Natural killer cell (primary cell): ENCODE measurements at regions not wholly inside any gene's neighbourhood (a gene's known extent, or its start where the extent isn't known, plus 50 kb on each side); places are given as distances from the start of the nearest gene placed in this dataset.

ENCODE experiments used
- ATAC-seq, 3 donors: fragments of 150-1000 bp in 2 of 3; fragments of 200-7000 bp in 1 of 3; cut with Tn5 transposase; 1 replicate in 1 of 3; 2 replicates in 2 of 3; pipeline ENCODE4 v1.10.0; 2021; ENCODE audit warnings: mild to moderate bottlenecking in 2 of 3, moderate library complexity in 2 of 3
- DNase-seq, 2 donors: peaks; one replicate each; pipeline versions ENCODE4 v3.0.0 to v3.0.0-alpha.2; 2013 to 2021; ENCODE audit warnings: mixed read lengths in 1 of 2
- H3K27ac ChIP-seq: one replicate; pipeline ENCODE4 v1.5.1; 2013; ENCODE audit warnings: mild to moderate bottlenecking, low read length
- H3K27me3 ChIP-seq: one replicate; pipeline ENCODE4 v1.6.1; 2013; ENCODE audit warnings: low read length; ENCODE audit not compliant: control insufficient read depth, insufficient read depth
- H3K36me3 ChIP-seq: one replicate; pipeline ENCODE4 v1.6.1; 2013; ENCODE audit warnings: low read length; ENCODE audit not compliant: control insufficient read depth, insufficient read depth
- H3K4me1 ChIP-seq: one replicate; pipeline ENCODE4 v1.6.1; 2013; ENCODE audit warnings: low read length; ENCODE audit not compliant: control insufficient read depth, insufficient read depth
- H3K4me3 ChIP-seq: one replicate; pipeline ENCODE4 v1.5.1; 2013; ENCODE audit warnings: low read length
- H3K9me3 ChIP-seq: one replicate; pipeline ENCODE4 v1.6.1; 2013; ENCODE audit warnings: low read length; ENCODE audit not compliant: control insufficient read depth, insufficient read depth
- H3K27ac Mint-ChIP-seq, 2 donors: one replicate each; pipeline ENCODE4 v1.8.0; 2022; ENCODE audit warnings: mild to moderate bottlenecking in 2 of 2, mixed read lengths in 2 of 2, moderate library complexity in 1 of 2
- H3K27me3 Mint-ChIP-seq, 2 donors: one replicate each; pipeline ENCODE4 v1.8.0; 2022; ENCODE audit warnings: low read depth in 2 of 2, mixed read lengths in 2 of 2
- H3K36me3 Mint-ChIP-seq: one replicate; pipeline ENCODE4 v1.8.0; 2022; ENCODE audit warnings: mixed read lengths
- H3K4me1 Mint-ChIP-seq, 2 donors: one replicate each; pipeline ENCODE4 v1.8.0; 2022; ENCODE audit warnings: mixed read lengths in 2 of 2
- H3K4me3 Mint-ChIP-seq: one replicate; pipeline ENCODE4 v1.8.0; 2022; ENCODE audit warnings: mild to moderate bottlenecking, moderate library complexity, mixed read lengths
- H3K9me3 Mint-ChIP-seq, 2 donors: one replicate each; pipeline ENCODE4 v1.8.0; 2022; ENCODE audit warnings: mixed read lengths in 2 of 2
- WGBS: methylation state at CpG from one replicate; pipeline ENCODE4 v1.1.7; 2013; ENCODE audit warnings: missing lambda C conversion rate; ENCODE audit not compliant: insufficient coverage; 5-methylcytosine and 5-hydroxymethylcytosine counted together
- intact Hi-C: fragments of 100-400 bp; cut with micrococcal nuclease; formaldehyde crosslinking; loops from one replicate; pipeline ENCODE4 v1.14.2; 2022
- TF ChIP-seq, protein P1 (sequence below): fragments of 200-600 bp; IDR thresholded peaks from one replicate; pipeline ENCODE4 v1.8.0; 2022; ENCODE audit warnings: antibody characterized with exemption

DNA sequence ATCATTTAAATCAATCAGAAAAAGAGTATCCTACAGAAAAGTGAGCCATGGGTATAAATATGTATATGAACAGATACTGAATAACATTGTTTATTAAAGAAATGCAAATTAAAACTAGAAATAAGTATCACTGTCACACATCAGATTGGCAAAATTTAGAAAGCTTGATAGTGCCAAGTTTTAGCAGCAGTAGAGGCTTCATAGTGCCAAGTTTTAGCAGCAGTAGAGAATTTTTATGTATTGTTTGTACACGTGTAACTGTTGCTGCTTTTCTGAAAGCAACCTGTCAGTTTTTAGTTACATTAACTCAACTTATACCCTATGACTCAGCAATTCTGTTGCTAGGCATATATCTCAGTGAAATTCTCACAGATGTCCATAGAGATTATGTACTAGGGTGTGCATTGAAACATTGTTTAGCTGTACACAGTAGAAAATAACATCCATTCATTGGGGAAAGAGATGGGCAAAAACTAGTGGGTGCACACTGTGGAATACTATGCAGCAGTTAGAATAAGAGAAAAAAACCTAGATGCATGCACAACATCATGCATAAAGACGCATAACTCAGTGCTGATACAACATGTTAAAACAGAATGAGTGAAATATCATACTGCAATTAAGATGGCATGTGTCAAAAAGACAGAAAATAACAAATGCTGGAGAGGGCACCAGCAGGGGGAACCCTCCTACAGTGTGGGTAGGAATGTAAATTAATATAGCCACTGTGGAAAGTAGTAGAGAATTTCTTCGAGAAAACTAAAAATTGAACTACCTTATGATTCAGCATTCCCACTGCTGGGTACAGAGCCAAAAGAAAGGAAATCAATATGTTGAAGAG is 294.5 kb upstream of the NT5C1B start:
- H3K9me3 ChIP-seq: peaks cover 4% of the 10 kb centered on the region
- Mint-ChIP-seq H3K4me3 (no peak overlapping the region), H3K27me3 (no peaks in the 10 kb centered on the region), H3K9me3 (peaks cover 13% of the 10 kb centered on the region in 2 donors), H3K27ac (no peak overlapping the region), H3K36me3 (peaks cover 6% of the 10 kb centered on the region), H3K4me1 (no peaks in the 10 kb centered on the region)
- H3K36me3 ChIP-seq: no peaks in the 10 kb centered on the region
- no peak overlapping the region for H3K27ac ChIP-seq
- no peak for ATAC-seq
- DNase-seq: no peak
- 83% methylated on average over 2 of the region's 3 CpGs for WGBS
- no peaks in the 10 kb centered on the region for H3K4me1 ChIP-seq
- no peaks in the 10 kb centered on the region for H3K27me3 ChIP-seq
- TF ChIP-seq, protein P1, sequence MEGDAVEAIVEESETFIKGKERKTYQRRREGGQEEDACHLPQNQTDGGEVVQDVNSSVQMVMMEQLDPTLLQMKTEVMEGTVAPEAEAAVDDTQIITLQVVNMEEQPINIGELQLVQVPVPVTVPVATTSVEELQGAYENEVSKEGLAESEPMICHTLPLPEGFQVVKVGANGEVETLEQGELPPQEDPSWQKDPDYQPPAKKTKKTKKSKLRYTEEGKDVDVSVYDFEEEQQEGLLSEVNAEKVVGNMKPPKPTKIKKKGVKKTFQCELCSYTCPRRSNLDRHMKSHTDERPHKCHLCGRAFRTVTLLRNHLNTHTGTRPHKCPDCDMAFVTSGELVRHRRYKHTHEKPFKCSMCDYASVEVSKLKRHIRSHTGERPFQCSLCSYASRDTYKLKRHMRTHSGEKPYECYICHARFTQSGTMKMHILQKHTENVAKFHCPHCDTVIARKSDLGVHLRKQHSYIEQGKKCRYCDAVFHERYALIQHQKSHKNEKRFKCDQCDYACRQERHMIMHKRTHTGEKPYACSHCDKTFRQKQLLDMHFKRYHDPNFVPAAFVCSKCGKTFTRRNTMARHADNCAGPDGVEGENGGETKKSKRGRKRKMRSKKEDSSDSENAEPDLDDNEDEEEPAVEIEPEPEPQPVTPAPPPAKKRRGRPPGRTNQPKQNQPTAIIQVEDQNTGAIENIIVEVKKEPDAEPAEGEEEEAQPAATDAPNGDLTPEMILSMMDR: no peak
- intact Hi-C loops: no loop called here
- no peak overlapping the region for H3K4me3 ChIP-seq

DNA sequence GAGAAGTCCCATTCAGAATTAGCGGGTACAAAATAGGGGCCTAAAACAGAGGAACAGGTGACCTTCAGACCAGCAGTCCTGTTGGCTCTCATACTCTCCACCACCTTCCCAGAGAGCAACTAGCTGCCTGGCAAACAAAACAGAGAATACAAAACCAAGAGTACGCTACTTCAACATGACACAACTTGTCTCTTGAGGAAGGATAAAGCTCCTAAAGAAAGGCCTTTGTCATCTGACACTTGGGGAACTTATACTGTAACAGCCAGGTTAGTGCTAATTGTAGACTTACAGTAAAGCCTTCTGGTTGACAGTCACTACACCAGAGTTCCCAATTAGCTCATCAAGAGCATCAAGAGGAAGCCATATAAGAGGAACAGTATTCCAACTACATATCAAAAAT is 282.1 kb upstream of the NT5C1B start:
- no peaks in the 10 kb centered on the region for H3K4me1 Mint-ChIP-seq
- no peaks in the 10 kb centered on the region for H3K27me3 Mint-ChIP-seq
- no peak overlapping the region for H3K27ac Mint-ChIP-seq
- Histone ChIP-seq H3K4me3 (no peak overlapping the region), H3K9me3 (no peaks in the 10 kb centered on the region), H3K4me1 (no peaks in the 10 kb centered on the region), H3K36me3 (no peaks in the 10 kb centered on the region), H3K27me3 (no peaks in the 10 kb centered on the region), H3K27ac (no peak overlapping the region)
- H3K9me3 Mint-ChIP-seq: peaks cover 8 to 12% of the 10 kb centered on the region in 2 donors
- TF ChIP-seq, protein P1: no peak
- WGBS: 95% methylated on average over 2 of the region's 2 CpGs
- ATAC-seq (no peak), DNase-seq (no peak)
- intact Hi-C loops: no loop called here
- no peak overlapping the region for H3K4me3 Mint-ChIP-seq
- peaks cover 7% of the 10 kb centered on the region for H3K36me3 Mint-ChIP-seq

DNA sequence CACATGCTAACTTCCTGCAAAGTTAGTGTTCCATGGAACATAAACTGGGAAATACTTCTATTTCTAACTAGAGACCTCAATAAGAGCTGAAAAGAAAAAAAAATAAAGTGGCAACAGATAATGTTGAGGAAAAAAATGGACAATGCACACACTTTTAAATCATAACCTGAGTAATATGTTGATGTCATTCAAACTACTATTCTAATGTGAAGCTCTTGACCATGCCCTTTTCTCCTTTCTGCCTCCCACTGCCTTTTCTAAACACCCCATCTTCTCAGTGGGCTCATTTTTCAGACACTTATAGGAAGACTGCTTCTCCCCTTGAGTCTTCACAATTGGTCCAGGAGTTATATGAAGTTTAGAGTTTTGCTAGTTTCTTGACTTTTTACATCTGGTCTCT is 280.9 kb upstream of the NT5C1B start:
- Mint-ChIP-seq H3K4me1 (no peaks in the 10 kb centered on the region), H3K4me3 (no peak overlapping the region), H3K27me3 (no peaks in the 10 kb centered on the region), H3K27ac (no peak overlapping the region), H3K36me3 (peaks cover 7% of the 10 kb centered on the region), H3K9me3 (peaks cover 7 to 10% of the 10 kb centered on the region in 2 donors)
- Histone ChIP-seq H3K27ac (no peak overlapping the region), H3K4me1 (no peaks in the 10 kb centered on the region), H3K4me3 (no peak overlapping the region), H3K9me3 (no peaks in the 10 kb centered on the region), H3K36me3 (no peaks in the 10 kb centered on the region), H3K27me3 (no peaks in the 10 kb centered on the region)
- TF ChIP-seq, protein P1: no peak
- ATAC-seq: no peak
- intact Hi-C loops: no loop called here
- DNase-seq: no peak

DNA sequence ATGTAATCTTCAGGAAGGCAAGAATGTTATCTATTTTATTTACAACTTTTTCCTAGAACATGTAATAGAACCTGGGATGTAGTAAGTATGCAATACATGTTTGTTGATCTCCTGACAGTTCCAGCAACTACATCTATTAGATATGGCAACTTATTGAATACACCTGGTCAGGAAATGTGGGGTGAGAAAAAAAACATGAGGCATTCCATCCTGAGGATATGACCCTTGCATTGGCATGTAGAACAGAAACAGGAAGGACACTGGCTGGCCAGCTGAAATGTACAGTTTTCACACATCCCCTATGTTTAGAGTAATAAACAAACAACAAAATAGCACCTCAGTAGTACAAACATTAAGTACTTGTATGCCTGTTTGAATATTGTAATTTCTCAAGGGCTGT is 272.6 kb upstream of the NT5C1B start:
- no peak for DNase-seq
- Mint-ChIP-seq H3K27me3 (no peaks in the 10 kb centered on the region), H3K27ac (no peak overlapping the region), H3K4me1 (no peaks in the 10 kb centered on the region), H3K4me3 (no peak overlapping the region), H3K36me3 (peaks cover 35% of the 10 kb centered on the region), H3K9me3 (peaks cover 20 to 21% of the 10 kb centered on the region in 2 donors)
- TF ChIP-seq, protein P1: no peak
- no peaks in the 10 kb centered on the region for H3K4me1 ChIP-seq
- H3K36me3 ChIP-seq: no peaks in the 10 kb centered on the region
- no peak overlapping the region for H3K27ac ChIP-seq
- no peaks in the 10 kb centered on the region for H3K27me3 ChIP-seq
- H3K9me3 ChIP-seq: peaks cover 5% of the 10 kb centered on the region
- ATAC-seq: no peak
- intact Hi-C loops: no loop called here
- no peak overlapping the region for H3K4me3 ChIP-seq
